ENCODE measurements at regions not wholly inside any gene's neighbourhood (a gene's known extent, or its start where the extent isn't known, plus 50 kb on each side); places are given as distances from the start of the nearest gene placed in this dataset.
"Not testable (repeated sequence)": the region's sequence is repeated elsewhere in the genome, so short reads cannot be mapped to it uniquely, and the experiment has no call there.

DNA sequence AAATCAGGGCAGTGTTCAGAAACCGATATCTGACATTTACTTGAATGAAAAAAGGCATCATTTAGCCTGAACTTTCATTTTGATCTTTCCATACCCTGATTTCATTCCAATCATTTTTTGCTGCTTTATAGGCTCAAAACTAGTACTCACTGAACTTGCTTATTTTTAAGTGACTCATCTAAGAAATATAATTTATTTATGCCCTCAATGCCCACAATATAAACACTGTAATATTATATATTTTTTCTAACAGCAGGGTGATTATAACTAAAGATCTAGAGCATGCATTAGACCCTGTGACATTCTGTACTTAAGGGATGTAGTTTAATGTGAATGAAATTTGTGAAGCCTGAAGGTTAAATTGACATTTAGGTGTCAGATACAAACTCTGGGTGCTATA is 446.1 kb upstream of the CDH10 start:
- Mint-ChIP-seq H3K4me1 (no peaks in the 10 kb centered on the region), H3K27me3 (ENCODE audit: low read depth, poor library complexity) (no peaks in the 10 kb centered on the region), H3K4me3 (no peak overlapping the region), H3K27ac (no peak overlapping the region), H3K36me3 (ENCODE audit: low read depth) (no peaks in the 10 kb centered on the region), H3K9me3 (no peaks in the 10 kb centered on the region)
- TF ChIP-seq, protein P1, sequence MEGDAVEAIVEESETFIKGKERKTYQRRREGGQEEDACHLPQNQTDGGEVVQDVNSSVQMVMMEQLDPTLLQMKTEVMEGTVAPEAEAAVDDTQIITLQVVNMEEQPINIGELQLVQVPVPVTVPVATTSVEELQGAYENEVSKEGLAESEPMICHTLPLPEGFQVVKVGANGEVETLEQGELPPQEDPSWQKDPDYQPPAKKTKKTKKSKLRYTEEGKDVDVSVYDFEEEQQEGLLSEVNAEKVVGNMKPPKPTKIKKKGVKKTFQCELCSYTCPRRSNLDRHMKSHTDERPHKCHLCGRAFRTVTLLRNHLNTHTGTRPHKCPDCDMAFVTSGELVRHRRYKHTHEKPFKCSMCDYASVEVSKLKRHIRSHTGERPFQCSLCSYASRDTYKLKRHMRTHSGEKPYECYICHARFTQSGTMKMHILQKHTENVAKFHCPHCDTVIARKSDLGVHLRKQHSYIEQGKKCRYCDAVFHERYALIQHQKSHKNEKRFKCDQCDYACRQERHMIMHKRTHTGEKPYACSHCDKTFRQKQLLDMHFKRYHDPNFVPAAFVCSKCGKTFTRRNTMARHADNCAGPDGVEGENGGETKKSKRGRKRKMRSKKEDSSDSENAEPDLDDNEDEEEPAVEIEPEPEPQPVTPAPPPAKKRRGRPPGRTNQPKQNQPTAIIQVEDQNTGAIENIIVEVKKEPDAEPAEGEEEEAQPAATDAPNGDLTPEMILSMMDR (IDR thresholded peaks at IDR 0.05) = no peak
- DNase-seq = no peak

- TF ChIP-seq, protein P1 (IDR thresholded peaks at IDR 0.05) = no peak
- Mint-ChIP-seq H3K27me3 (ENCODE audit: low read depth, poor library complexity) (no peaks in the 10 kb centered on the region), H3K36me3 (ENCODE audit: low read depth) (no peaks in the 10 kb centered on the region), H3K4me3 (no peak overlapping the region), H3K27ac (no peak overlapping the region), H3K9me3 (no peaks in the 10 kb centered on the region), H3K4me1 (no peaks in the 10 kb centered on the region)
- no peak for DNase-seq
Observed at GRCh38 chr5:25090275-25090674, 445.5 kb upstream of the CDH10 start.

DNA sequence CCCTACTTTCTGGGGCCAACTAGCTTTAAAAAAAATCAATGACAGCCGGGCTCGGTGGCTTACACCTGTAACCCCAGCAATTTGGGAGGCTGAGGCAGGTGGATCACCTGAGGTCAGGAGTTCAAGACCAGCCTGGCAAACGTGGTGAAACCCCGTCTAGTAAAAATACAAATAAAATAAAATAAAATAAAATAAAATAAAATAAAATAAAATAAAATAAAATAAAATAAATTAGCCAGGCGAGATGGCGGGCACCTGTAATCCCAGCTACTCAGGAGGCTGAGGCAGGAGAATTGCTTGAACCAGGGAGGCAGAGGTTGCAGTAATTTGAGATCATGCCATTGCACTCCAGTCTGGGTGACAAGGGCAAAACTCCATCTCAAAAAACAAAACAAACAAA is 443.9 kb upstream of the CDH10 start:
- H3K4me3 Mint-ChIP-seq; H3K4me1 Mint-ChIP-seq; H3K27ac Mint-ChIP-seq; H3K27me3 Mint-ChIP-seq (ENCODE audit: low read depth, poor library complexity); DNase-seq; H3K9me3 Mint-ChIP-seq; H3K36me3 Mint-ChIP-seq (ENCODE audit: low read depth): not testable (repeated sequence)

- H3K27me3 Mint-ChIP-seq (ENCODE audit: low read depth, poor library complexity); H3K27ac Mint-ChIP-seq; H3K36me3 Mint-ChIP-seq (ENCODE audit: low read depth); H3K4me3 Mint-ChIP-seq; DNase-seq; H3K4me1 Mint-ChIP-seq; H3K9me3 Mint-ChIP-seq: not testable (repeated sequence)
Observed at GRCh38 chr5:25083261-25083660, 438.5 kb upstream of the CDH10 start.

DNA sequence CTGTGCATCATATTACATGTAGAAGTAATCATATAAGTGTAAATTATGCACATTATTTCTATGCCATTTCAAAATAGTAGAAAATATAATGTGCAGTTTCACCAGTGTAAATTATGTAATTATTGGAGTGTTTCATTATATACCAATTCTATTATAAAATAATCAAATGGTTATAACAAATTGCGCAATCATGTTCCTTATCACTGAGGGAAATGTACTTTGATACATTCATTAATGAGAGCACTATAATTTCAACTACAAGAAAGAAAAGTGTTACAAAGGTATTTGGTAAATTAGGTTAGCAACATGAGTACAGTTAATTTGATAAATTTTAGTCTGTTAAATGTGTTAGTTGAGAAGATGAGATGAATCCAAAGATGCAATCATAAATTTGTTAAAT is 421.5 kb upstream of the CDH10 start:
- H3K9me3 Mint-ChIP-seq = no peaks in the 10 kb centered on the region
- H3K27ac Mint-ChIP-seq = no peak overlapping the region
- H3K27me3 Mint-ChIP-seq (ENCODE audit: low read depth, poor library complexity) = peaks cover 4% of the 10 kb centered on the region
- no peak overlapping the region for H3K4me3 Mint-ChIP-seq
- DNase-seq = no peak
- H3K36me3 Mint-ChIP-seq (ENCODE audit: low read depth) = no peaks in the 10 kb centered on the region
- no peaks in the 10 kb centered on the region for H3K4me1 Mint-ChIP-seq
- TF ChIP-seq, protein P1 (IDR thresholded peaks at IDR 0.05) = no peak

- H3K4me1 Mint-ChIP-seq = no peaks in the 10 kb centered on the region
- H3K4me3 Mint-ChIP-seq = no peak overlapping the region
- DNase-seq = no peak
- no peak overlapping the region for H3K27ac Mint-ChIP-seq
- no peaks in the 10 kb centered on the region for H3K36me3 Mint-ChIP-seq (ENCODE audit: low read depth)
- TF ChIP-seq, protein P1 (IDR thresholded peaks at IDR 0.05) = no peak
- H3K9me3 Mint-ChIP-seq = no peaks in the 10 kb centered on the region
- peaks cover 4% of the 10 kb centered on the region for H3K27me3 Mint-ChIP-seq (ENCODE audit: low read depth, poor library complexity)
Observed at GRCh38 chr5:25064306-25064705, 419.5 kb upstream of the CDH10 start.

DNA sequence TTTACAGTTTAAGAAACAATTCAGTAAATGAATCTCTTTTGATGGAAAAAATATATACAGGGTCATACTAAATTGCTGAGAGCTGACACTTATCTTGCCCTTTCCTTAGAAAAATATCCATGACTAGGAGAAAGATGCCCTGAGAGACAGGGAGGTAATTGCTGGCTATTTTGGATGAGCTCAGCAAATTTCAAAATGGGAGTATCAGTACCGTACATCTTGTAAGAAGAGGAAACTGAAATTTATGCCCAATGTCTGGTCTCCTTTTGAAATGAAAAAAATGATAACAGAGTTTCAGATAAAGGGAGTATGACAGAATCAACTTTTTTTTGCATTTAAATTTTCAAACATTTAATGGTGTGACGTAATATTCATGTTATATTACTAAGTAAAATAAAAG is 415.8 kb upstream of the CDH10 start:
- no peaks in the 10 kb centered on the region for H3K36me3 Mint-ChIP-seq (ENCODE audit: low read depth)
- H3K27me3 Mint-ChIP-seq (ENCODE audit: low read depth, poor library complexity) = no peaks in the 10 kb centered on the region
- no peak for DNase-seq
- H3K4me3 Mint-ChIP-seq = no peak overlapping the region
- peaks cover 11% of the 10 kb centered on the region for H3K4me1 Mint-ChIP-seq
- TF ChIP-seq, protein P1 (IDR thresholded peaks at IDR 0.05) = no peak
- H3K9me3 Mint-ChIP-seq = no peaks in the 10 kb centered on the region
- no peak overlapping the region for H3K27ac Mint-ChIP-seq
